Neural progenitor cell (in vitro differentiated cells): ENCODE measurements at regions not wholly inside any gene's neighbourhood (a gene's known extent, or its start where the extent isn't known, plus 50 kb on each side); places are given as distances from the start of the nearest gene placed in this dataset.

Experiments
- EZH2 ChIP-seq: fragments of 200-600 bp; sonication (generic); IDR thresholded peaks from 2 replicates; pipeline ENCODE4 v1.6.1; 2017; ENCODE audit warnings: antibody characterized with exemption, mild to moderate bottlenecking, moderate library complexity
- TF ChIP-seq, protein P1 (sequence below): fragments of 200-600 bp; sonication (generic); IDR thresholded peaks from 2 replicates; pipeline ENCODE4 v1.5.1; 2017; ENCODE audit warnings: antibody characterized with exemption, mild to moderate bottlenecking

- TF ChIP-seq, protein P1, sequence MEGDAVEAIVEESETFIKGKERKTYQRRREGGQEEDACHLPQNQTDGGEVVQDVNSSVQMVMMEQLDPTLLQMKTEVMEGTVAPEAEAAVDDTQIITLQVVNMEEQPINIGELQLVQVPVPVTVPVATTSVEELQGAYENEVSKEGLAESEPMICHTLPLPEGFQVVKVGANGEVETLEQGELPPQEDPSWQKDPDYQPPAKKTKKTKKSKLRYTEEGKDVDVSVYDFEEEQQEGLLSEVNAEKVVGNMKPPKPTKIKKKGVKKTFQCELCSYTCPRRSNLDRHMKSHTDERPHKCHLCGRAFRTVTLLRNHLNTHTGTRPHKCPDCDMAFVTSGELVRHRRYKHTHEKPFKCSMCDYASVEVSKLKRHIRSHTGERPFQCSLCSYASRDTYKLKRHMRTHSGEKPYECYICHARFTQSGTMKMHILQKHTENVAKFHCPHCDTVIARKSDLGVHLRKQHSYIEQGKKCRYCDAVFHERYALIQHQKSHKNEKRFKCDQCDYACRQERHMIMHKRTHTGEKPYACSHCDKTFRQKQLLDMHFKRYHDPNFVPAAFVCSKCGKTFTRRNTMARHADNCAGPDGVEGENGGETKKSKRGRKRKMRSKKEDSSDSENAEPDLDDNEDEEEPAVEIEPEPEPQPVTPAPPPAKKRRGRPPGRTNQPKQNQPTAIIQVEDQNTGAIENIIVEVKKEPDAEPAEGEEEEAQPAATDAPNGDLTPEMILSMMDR, result no peak
- TF ChIP-seq EZH2, result no peak
These were observed 50.1 kb upstream of the LMTK2 start for GRCh38 chr7:98056580-98056979.
